HepG2 (cell line): ENCODE measurements at regions not wholly inside any gene's neighbourhood (a gene's known extent, or its start where the extent isn't known, plus 50 kb on each side); places are given as distances from the start of the nearest gene placed in this dataset.

ENCODE experiments used
- ATAC-seq: fragments of 200-7000 bp; cut with Tn5 transposase; 3 replicates; pipeline ENCODE4 v1.9.1; 2020; ENCODE audit warnings: mild to moderate bottlenecking, moderate library complexity
- BruUV-seq: library from RNA; stranded (reverse); fragments of 400-500 nt; replicated peaks from 2 replicates; lab custom pipeline; 2021; lab: Mats Ljungman, UMichigan
- CTCF ChIA-PET: fragments of 300-600 bp; formaldehyde crosslinking; extraction: SDS; loops from one replicate; lab custom pipeline; 2021; ENCODE audit warnings: low total read pairs, inconsistent platforms, low intra/inter-chr PET ratio; lab: Yijun Ruan, JAX
- POLR2A ChIA-PET: fragments of 350-600 bp; sonication (Branson Sonifier 250); formaldehyde crosslinking; loops from one replicate; lab custom pipeline; 2020; ENCODE audit warnings: antibody characterized with exemption, inconsistent platforms; lab: Yijun Ruan, JAX
- DNase-seq: peaks from one replicate; pipeline ENCODE4 v3.0.0-alpha.2; 2015; ENCODE audit warnings: low spot score
- FAIRE-seq: peaks from 3 replicates; lab custom pipeline; 2011; peaks lifted over from hg19 to GRCh38; lab: Jason Lieb, UNC
- H2AFZ ChIP-seq: one replicate; pipeline ENCODE4 v1.6.1; 2011; ENCODE audit warnings: low read length, inconsistent platforms
- H3K27ac ChIP-seq: fragments of 300-600 bp; 3 replicates; pipeline ENCODE4 v1.8.0; 2011; ENCODE audit warnings: mixed run types, mild to moderate bottlenecking, mixed read lengths, low read length, inconsistent platforms; ENCODE audit not compliant: insufficient read depth; ENCODE audit errors: extremely low read length
- H3K27me3 ChIP-seq, 2 experiments: fragments of 200-600 bp in 1 of 2; 2 replicates in 1 of 2; 3 replicates in 1 of 2; pipeline versions ENCODE4 v1.6.0 to v1.8.0; 2011; ENCODE audit warnings: low read length in 2 of 2, mild to moderate bottlenecking in 2 of 2, moderate library complexity in 2 of 2, inconsistent platforms in 1 of 2; ENCODE audit not compliant: insufficient read depth in 2 of 2, control insufficient read depth in 1 of 2
- H3K36me3 ChIP-seq, 2 experiments: fragments of 200-600 bp in 1 of 2; replicated peaks in 1 of 2; 2 replicates in 1 of 2; 3 replicates in 1 of 2; pipeline versions ENCODE4 v1.5.1 to v1.8.0; 2011; ENCODE audit warnings: low read length in 2 of 2, inconsistent platforms in 1 of 2; ENCODE audit not compliant: insufficient read depth in 2 of 2, control insufficient read depth in 1 of 2
- H3K4me1 ChIP-seq: 2 replicates; pipeline ENCODE4 v1.5.1; 2012; ENCODE audit warnings: low read length, inconsistent platforms; ENCODE audit not compliant: insufficient read depth
- H3K4me2 ChIP-seq: 2 replicates; pipeline ENCODE4 v1.6.0; 2011; ENCODE audit warnings: low read depth, low read length, inconsistent platforms
- H3K4me3 ChIP-seq, 3 experiments: fragments of 200-600 bp in 1 of 3; sonication (generic), shearing (Covaris generic) in 1 of 3; replicated peaks in 1 of 3; 2 replicates each; pipeline ENCODE4 v1.5.1; 2011 to 2016; ENCODE audit warnings: low read length in 3 of 3, inconsistent platforms in 2 of 3, low read depth in 2 of 3, mild to moderate bottlenecking in 2 of 3, control low read depth in 1 of 3, mixed read lengths in 1 of 3; ENCODE audit not compliant: insufficient read depth in 1 of 3
- H3K79me2 ChIP-seq: one replicate; pipeline ENCODE4 v1.6.1; 2011; ENCODE audit warnings: low read length, inconsistent platforms; ENCODE audit not compliant: insufficient read depth
- H3K9ac ChIP-seq: 2 replicates; pipeline ENCODE4 v1.6.0; 2011; ENCODE audit warnings: mild to moderate bottlenecking, low read depth, low read length, inconsistent platforms; ENCODE audit not compliant: insufficient read depth
- H3K9me3 ChIP-seq: 2 replicates; pipeline ENCODE4 v1.5.1; 2012; ENCODE audit warnings: mild to moderate bottlenecking, low read length
- H4K20me1 ChIP-seq: 2 replicates; pipeline ENCODE4 v1.6.0; 2011; ENCODE audit warnings: inconsistent platforms, mild to moderate bottlenecking, low read length, moderate library complexity; ENCODE audit not compliant: insufficient read depth
- FOXA1 ChIP-seq, 2 experiments: fragments of 450-650 bp in 1 of 2; sonication (generic) in 1 of 2; formaldehyde crosslinking in 1 of 2; IDR thresholded peaks; 2 replicates each; pipeline versions ENCODE4 v1.4.0 to v1.6.1; 2016 to 2020; ENCODE audit warnings: missing genetic modification reagents in 1 of 2
- FOXP1 ChIP-seq, 2 experiments: fragments of 450-650 bp in 1 of 2; IDR thresholded peaks; 2 replicates each; pipeline ENCODE4 v1.6.1; 2017 to 2018; ENCODE audit warnings: antibody characterized with exemption in 1 of 2
- GLI4 ChIP-seq: sonication (generic); formaldehyde crosslinking; IDR thresholded peaks from 2 replicates; pipeline ENCODE4 v1.5.1; 2020; ENCODE audit warnings: missing genetic modification reagents, mild to moderate bottlenecking, moderate library complexity, borderline replicate concordance
- NCOR1 ChIP-seq: fragments of 200-600 bp; sonication (generic); IDR thresholded peaks from 2 replicates; pipeline ENCODE4 v1.7.0; 2017; ENCODE audit warnings: antibody characterized with exemption, low read length, borderline replicate concordance
- PRPF4 ChIP-seq: fragments of 200-400 bp; formaldehyde crosslinking; IDR thresholded peaks from 2 replicates; pipeline ENCODE4 v1.6.1; 2016; ENCODE audit warnings: low read length, low read depth; ENCODE audit not compliant: poor library complexity, severe bottlenecking
- RFXAP ChIP-seq: sonication (generic); formaldehyde crosslinking; IDR thresholded peaks from 2 replicates; pipeline ENCODE4 v1.4.0; 2020; ENCODE audit warnings: missing genetic modification reagents, borderline replicate concordance
- SIX1 ChIP-seq: sonication (generic); formaldehyde crosslinking; IDR thresholded peaks from 2 replicates; pipeline ENCODE4 v1.4.0; 2020; ENCODE audit warnings: missing genetic modification reagents, borderline replicate concordance
- TAF15 ChIP-seq: fragments of 200-400 bp; formaldehyde crosslinking; IDR thresholded peaks from one replicate; pipeline ENCODE4 v1.6.1; 2018; ENCODE audit warnings: mild to moderate bottlenecking, low read depth, low read length; ENCODE audit not compliant: poor library complexity, severe bottlenecking
- TCF7L2 ChIP-seq: IDR thresholded peaks from 2 replicates; pipeline ENCODE4 v1.6.1; 2011; ENCODE audit warnings: mild to moderate bottlenecking, low read depth, low read length, moderate library complexity
- ZBTB7A ChIP-seq: sonication (generic); formaldehyde crosslinking; IDR thresholded peaks from 2 replicates; pipeline ENCODE4 v1.8.0; 2022; ENCODE audit warnings: mild to moderate bottlenecking, missing genetic modification reagents
- ZNF362 ChIP-seq: sonication (generic); formaldehyde crosslinking; IDR thresholded peaks from 2 replicates; pipeline ENCODE4 v1.4.0; 2020; ENCODE audit warnings: missing genetic modification reagents, mild to moderate bottlenecking, borderline replicate concordance
- ZNF512 ChIP-seq: sonication (generic); formaldehyde crosslinking; IDR thresholded peaks from 2 replicates; pipeline ENCODE4 v1.4.0; 2020; ENCODE audit warnings: mild to moderate bottlenecking, missing genetic modification reagents
- ZNF652 ChIP-seq: IDR thresholded peaks from 2 replicates; pipeline ENCODE4 v1.6.1; 2016; ENCODE audit warnings: low read depth, borderline replicate concordance
- WGBS: methylation state at CpG from one replicate; pipeline ENCODE4 v1.1.6; 2017; ENCODE audit warnings: low lambda C conversion rate; 5-methylcytosine and 5-hydroxymethylcytosine counted together
- in situ Hi-C: cut with HindIII; loops from 2 replicates; pipeline ENCODE4 v1.10.0; 2017; ENCODE audit warnings: low pct_unique_long_range_greater_than_20kb; ENCODE audit not compliant: extremely low pct_ligation_motif_present
- intact Hi-C: fragments of 100-400 bp; cut with micrococcal nuclease; formaldehyde crosslinking; loops from one replicate; pipeline ENCODE4 v1.10.0; 2022; ENCODE audit not compliant: unreplicated experiment

GRCh38 chr9:89893886-89894285, 289.1 kb downstream of the GADD45G start:
- 74% methylated on average over 2 of the region's 2 CpGs for WGBS
- Histone ChIP-seq H3K9me3 (no peaks in the 10 kb centered on the region), H2AFZ (no peak overlapping the region), H3K27ac (no peak overlapping the region), H3K36me3 (no peaks in the 10 kb centered on the region), H3K9ac (no peak overlapping the region), H3K27me3 (0 out of 5 replicates have a peak, but pooled peaks cover 0 to 2% of the 10 kb centered on the region in 2 experiments), H3K4me1 (no peaks in the 10 kb centered on the region), H4K20me1 (no peaks in the 10 kb centered on the region), H3K4me2 (no peak overlapping the region), H3K4me3 (no peak overlapping the region), H3K79me2 (no peaks in the 10 kb centered on the region)
- FAIRE-seq (no peak), DNase-seq (no peak), ATAC-seq (no peak)
- POLR2A ChIA-PET, result no interaction called here
- no peak for TF ChIP-seq FOXA1 (IDR thresholded peaks at IDR 0.05)
- no peak for TF ChIP-seq FOXA1 (CRISPR knock-in tag; IDR thresholded peaks at IDR 0.05)
- no peak for TF ChIP-seq ZNF652 (CRISPR knock-in tag)
- no peak for TF ChIP-seq GLI4
- no peak for TF ChIP-seq SIX1 (CRISPR knock-in tag)
- no peak for TF ChIP-seq ZNF512 (CRISPR knock-in tag)
- TF ChIP-seq ZBTB7A, result no peak
- no peak for TF ChIP-seq FOXP1 (IDR thresholded peaks at IDR 0.05)
- no peak for TF ChIP-seq FOXP1 (CRISPR knock-in tag; IDR thresholded peaks at IDR 0.05)
- TF ChIP-seq PRPF4, result no peak
- no peak for TF ChIP-seq NCOR1
- no peak for TF ChIP-seq TAF15
- TF ChIP-seq RFXAP (CRISPR knock-in tag), result no peak
- TF ChIP-seq ZNF362 (CRISPR knock-in tag), result no peak
- TF ChIP-seq TCF7L2, result no peak
- BruUV-seq, result no TSS peak
- in situ Hi-C loops (no loop called here), intact Hi-C loops (no loop called here)
- CTCF ChIA-PET, result no interaction called here
